GM12878 (cell line): ENCODE measurements at regions not wholly inside any gene's neighbourhood (a gene's known extent, or its start where the extent isn't known, plus 50 kb on each side); places are given as distances from the start of the nearest gene placed in this dataset.

Source experiments
- ATAC-seq: fragments of 200-7000 bp; cut with Tn5 transposase; 3 replicates; pipeline ENCODE4 v1.9.1; 2020; ENCODE audit warnings: mild to moderate bottlenecking, moderate library complexity
- BruUV-seq: library from RNA; stranded (reverse); fragments of 400-500 nt; replicated peaks from 2 replicates; lab custom pipeline; 2021; lab: Mats Ljungman, UMichigan
- CTCF ChIA-PET: fragments of 300-600 bp; sonication (Branson Sonifier 250); formaldehyde crosslinking; extraction: SDS; loops from one replicate; lab custom pipeline; 2021; ENCODE audit warnings: inconsistent platforms; lab: Yijun Ruan, JAX
- POLR2A ChIA-PET: fragments of 350-600 bp; formaldehyde crosslinking; extraction: SDS; loops from one replicate; lab custom pipeline; 2021; ENCODE audit warnings: inconsistent platforms; lab: Charles Lee
- RAD21 ChIA-PET: fragments of 300-600 bp; sonication (Branson Sonifier 250); formaldehyde crosslinking; loops from one replicate; lab custom pipeline; 2023; ENCODE audit warnings: antibody characterized with exemption; ENCODE audit not compliant: unreplicated experiment; lab: Charles Lee
- SMC1A ChIA-PET: fragments of 300-600 bp; sonication (Branson Sonifier 250); formaldehyde crosslinking; loops from one replicate; lab custom pipeline; 2023; ENCODE audit not compliant: unreplicated experiment, uncharacterized antibody; lab: Charles Lee
- DNase-seq: peaks from one replicate; pipeline ENCODE4 v3.0.0-alpha.2; 2011; ENCODE audit warnings: low read depth, low spot score
- FAIRE-seq: peaks from 3 replicates; lab custom pipeline; 2011; peaks lifted over from hg19 to GRCh38; lab: Jason Lieb, UNC
- H2AFZ ChIP-seq: 2 replicates; pipeline ENCODE4 v1.6.0; 2011; ENCODE audit warnings: low read depth, low read length, control low read depth; ENCODE audit not compliant: control insufficient read depth
- H3K27ac ChIP-seq: 2 replicates; pipeline ENCODE4 v1.5.1; 2011; ENCODE audit warnings: control low read depth; ENCODE audit not compliant: control insufficient read depth, insufficient read depth
- H3K27me3 ChIP-seq, 2 experiments: replicated peaks in 1 of 2; 2 replicates each; pipeline versions ENCODE4 v1.6.0 to v1.6.1; 2011; ENCODE audit warnings: low read length in 1 of 2; ENCODE audit not compliant: control insufficient read depth in 2 of 2, insufficient read depth in 2 of 2
- H3K36me3 ChIP-seq, 2 experiments: 2 replicates each; pipeline ENCODE4 v1.5.1; 2011; ENCODE audit warnings: low read length in 1 of 2; ENCODE audit not compliant: control insufficient read depth in 2 of 2, insufficient read depth in 2 of 2
- H3K4me1 ChIP-seq: 2 replicates; pipeline ENCODE4 v1.6.1; 2011; ENCODE audit warnings: mild to moderate bottlenecking, low read length, moderate library complexity, mixed read lengths; ENCODE audit not compliant: control insufficient read depth, insufficient read depth
- H3K4me2 ChIP-seq: 2 replicates; pipeline ENCODE4 v1.6.0; 2011; ENCODE audit warnings: control low read depth; ENCODE audit not compliant: control insufficient read depth, insufficient read depth
- H3K4me3 ChIP-seq: fragments of 200-600 bp; sonication (generic); 2 replicates; pipeline ENCODE4 v1.5.1; 2016
- H3K79me2 ChIP-seq: 2 replicates; pipeline ENCODE4 v1.6.0; 2011; ENCODE audit warnings: low read length; ENCODE audit not compliant: control insufficient read depth, insufficient read depth
- H3K9ac ChIP-seq: 2 replicates; pipeline ENCODE4 v1.8.0; 2011; ENCODE audit warnings: low read length, control low read depth, mixed read lengths; ENCODE audit not compliant: control insufficient read depth, insufficient read depth
- H3K9me3 ChIP-seq: replicated peaks from 3 replicates; pipeline ENCODE4 v1.5.1; 2011; ENCODE audit warnings: mild to moderate bottlenecking, low read length; ENCODE audit not compliant: control insufficient read depth, insufficient read depth
- H4K20me1 ChIP-seq: 2 replicates; pipeline ENCODE4 v1.6.0; 2011; ENCODE audit not compliant: control insufficient read depth, insufficient read depth
- CHD1 ChIP-seq: IDR thresholded peaks from 2 replicates; pipeline ENCODE4 v1.6.1; 2012; ENCODE audit warnings: low read depth, low read length, improper control_type of control experiment
- CHD4 ChIP-seq: fragments of 200-600 bp; sonication (generic); IDR thresholded peaks from 2 replicates; pipeline ENCODE4 v1.6.1; 2016; ENCODE audit warnings: mild to moderate bottlenecking
- ELK1 ChIP-seq: IDR thresholded peaks from 2 replicates; pipeline ENCODE4 v1.6.1; 2012; ENCODE audit warnings: low read depth, low read length, improper control_type of control experiment
- FOS ChIP-seq: IDR thresholded peaks from 3 replicates; pipeline ENCODE4 v1.6.1; 2011; ENCODE audit warnings: borderline replicate concordance; ENCODE audit not compliant: insufficient read length; ENCODE audit errors: extremely low read depth
- IKZF2 ChIP-seq, 2 experiments: fragments of 450-650 bp; IDR thresholded peaks; 2 replicates each; pipeline ENCODE4 v1.6.1; 2017; ENCODE audit warnings: mild to moderate bottlenecking in 2 of 2, moderate library complexity in 2 of 2
- IRF5 ChIP-seq: fragments of 450-650 bp; IDR thresholded peaks from 2 replicates; pipeline ENCODE4 v1.6.1; 2017; ENCODE audit warnings: borderline replicate concordance
- MAX ChIP-seq: IDR thresholded peaks from 2 replicates; pipeline ENCODE4 v1.6.1; 2012; ENCODE audit warnings: low read depth, low read length, improper control_type of control experiment
- MTA3 ChIP-seq: IDR thresholded peaks from 2 replicates; pipeline ENCODE4 v1.6.1; 2012; ENCODE audit warnings: low read length, inconsistent platforms, borderline replicate concordance
- RAD21 ChIP-seq: IDR thresholded peaks from 2 replicates; pipeline ENCODE4 v1.6.1; 2011; ENCODE audit warnings: mild to moderate bottlenecking, low read depth, low read length, moderate library complexity; ENCODE audit not compliant: insufficient read depth
- TCF12 ChIP-seq: IDR thresholded peaks from 2 replicates; pipeline ENCODE4 v1.6.1; 2011; ENCODE audit warnings: low read depth, mild to moderate bottlenecking, low read length
- USF1 ChIP-seq: IDR thresholded peaks from 2 replicates; pipeline ENCODE4 v1.6.1; 2011; ENCODE audit warnings: borderline replicate concordance, low read depth, mild to moderate bottlenecking, moderate library complexity, mixed read lengths, low read length; ENCODE audit not compliant: insufficient read depth; ENCODE audit errors: extremely low read length
- USF2 ChIP-seq: IDR thresholded peaks from 2 replicates; pipeline ENCODE4 v1.6.1; 2011; ENCODE audit warnings: low read depth, low read length, improper control_type of control experiment, borderline replicate concordance
- ZNF207 ChIP-seq: fragments of 450-650 bp; IDR thresholded peaks from 2 replicates; pipeline ENCODE4 v1.6.1; 2014; ENCODE audit warnings: antibody characterized with exemption, mild to moderate bottlenecking, borderline replicate concordance
- ZNF274 ChIP-seq: IDR thresholded peaks from one replicate; pipeline ENCODE4 v1.8.0; 2011; ENCODE audit not compliant: insufficient read length, insufficient read depth
- WGBS: methylation state at CpG from one replicate; pipeline ENCODE4 v1.1.6; 2016; ENCODE audit warnings: low lambda C conversion rate; ENCODE audit not compliant: insufficient replicate concordance, insufficient coverage; ENCODE audit errors: missing lambda C conversion rate; 5-methylcytosine and 5-hydroxymethylcytosine counted together
- in situ Hi-C: fragments of 300-500 bp; cut with MboI; formaldehyde crosslinking; loops from 9 replicates; pipeline ENCODE4 v1.14.3; 2018; ENCODE audit warnings: mixed read lengths
- intact Hi-C: fragments of 100-400 bp; cut with micrococcal nuclease; formaldehyde crosslinking; loops from one replicate; pipeline ENCODE4 v1.14.2; 2022; ENCODE audit not compliant: unreplicated experiment
- TF ChIP-seq, protein P1 (sequence below): fragments of 450-650 bp; formaldehyde crosslinking; IDR thresholded peaks from 2 replicates; pipeline ENCODE4 v1.4.0; 2020; ENCODE audit warnings: mild to moderate bottlenecking, moderate library complexity

GRCh38 chr20:53834062-53834442 is 236.3 kb downstream of the BCAS1 start:
- ChIA-PET CTCF (interaction anchor here (0.6 to 1.2 kb wide), 3 partner anchors 9 to 85 kb away, joined by 3 to 4 read pairs (median 3); no protein-coding TSS in a partner anchor), SMC1A (interaction anchor here (0.6 to 5.8 kb wide), 14 partner anchors 9 to 176 kb away, joined by 3 to 49 read pairs (median 4); no protein-coding TSS in a partner anchor), RAD21 (interaction anchor here (0.5 to 3.3 kb wide), 9 partner anchors 9 to 95 kb away, joined by 3 to 15 read pairs (median 5); no protein-coding TSS in a partner anchor), POLR2A (interaction anchor here (0.7 to 1.3 kb wide), 3 partner anchors 33 to 128 kb away, joined by 3 to 6 read pairs (median 3); no protein-coding TSS in a partner anchor)
- no peaks in the 10 kb centered on the region for H4K20me1 ChIP-seq
- H3K36me3 ChIP-seq: no peaks in the 10 kb centered on the region
- peak overlapping the region; percentile 20 for H2AFZ ChIP-seq
- 2% methylated on average over 3 of the region's 3 CpGs for WGBS
- intact Hi-C loops (loop anchor here (2.0 to 5.0 kb wide), 4 partner anchors 33 to 255 kb away; no protein-coding TSS in a partner anchor), in situ Hi-C loops (no loop called here)
- no peaks in the 10 kb centered on the region for H3K79me2 ChIP-seq
- H3K4me2 ChIP-seq: peak overlapping the region; percentile 72
- peaks cover 42% of the 10 kb centered on the region for H3K4me1 ChIP-seq
- no TSS peak for BruUV-seq
- H3K4me3 ChIP-seq: no peak overlapping the region
- ATAC-seq: peak; percentile 64
- peak overlapping the region; percentile 47 for H3K9ac ChIP-seq
- H3K9me3 ChIP-seq: no peaks in the 10 kb centered on the region; the same call in none of the 3 replicates
- FAIRE-seq: no peak
- H3K27ac ChIP-seq: peak overlapping the region; percentile 69
- H3K27me3 ChIP-seq: no peaks in the 10 kb centered on the region
- no peak for DNase-seq
- no peak for TF ChIP-seq ZNF207
- peak; percentile 48; the same call in 1 of the 2 replicates for TF ChIP-seq MAX
- no peak for TF ChIP-seq USF1
- no peak for TF ChIP-seq CHD4
- no peak for TF ChIP-seq USF2
- peak; percentile 14; the same call in 1 of the 2 replicates for TF ChIP-seq RAD21
- TF ChIP-seq IKZF2 (IDR thresholded peaks at IDR 0.05): peak in 1 of 2 experiments; percentile 18; a peak in 2 of 4 replicates
- no peak for TF ChIP-seq ZNF274
- no peak for TF ChIP-seq ELK1
- TF ChIP-seq FOS: no peak
- TF ChIP-seq, protein P1, sequence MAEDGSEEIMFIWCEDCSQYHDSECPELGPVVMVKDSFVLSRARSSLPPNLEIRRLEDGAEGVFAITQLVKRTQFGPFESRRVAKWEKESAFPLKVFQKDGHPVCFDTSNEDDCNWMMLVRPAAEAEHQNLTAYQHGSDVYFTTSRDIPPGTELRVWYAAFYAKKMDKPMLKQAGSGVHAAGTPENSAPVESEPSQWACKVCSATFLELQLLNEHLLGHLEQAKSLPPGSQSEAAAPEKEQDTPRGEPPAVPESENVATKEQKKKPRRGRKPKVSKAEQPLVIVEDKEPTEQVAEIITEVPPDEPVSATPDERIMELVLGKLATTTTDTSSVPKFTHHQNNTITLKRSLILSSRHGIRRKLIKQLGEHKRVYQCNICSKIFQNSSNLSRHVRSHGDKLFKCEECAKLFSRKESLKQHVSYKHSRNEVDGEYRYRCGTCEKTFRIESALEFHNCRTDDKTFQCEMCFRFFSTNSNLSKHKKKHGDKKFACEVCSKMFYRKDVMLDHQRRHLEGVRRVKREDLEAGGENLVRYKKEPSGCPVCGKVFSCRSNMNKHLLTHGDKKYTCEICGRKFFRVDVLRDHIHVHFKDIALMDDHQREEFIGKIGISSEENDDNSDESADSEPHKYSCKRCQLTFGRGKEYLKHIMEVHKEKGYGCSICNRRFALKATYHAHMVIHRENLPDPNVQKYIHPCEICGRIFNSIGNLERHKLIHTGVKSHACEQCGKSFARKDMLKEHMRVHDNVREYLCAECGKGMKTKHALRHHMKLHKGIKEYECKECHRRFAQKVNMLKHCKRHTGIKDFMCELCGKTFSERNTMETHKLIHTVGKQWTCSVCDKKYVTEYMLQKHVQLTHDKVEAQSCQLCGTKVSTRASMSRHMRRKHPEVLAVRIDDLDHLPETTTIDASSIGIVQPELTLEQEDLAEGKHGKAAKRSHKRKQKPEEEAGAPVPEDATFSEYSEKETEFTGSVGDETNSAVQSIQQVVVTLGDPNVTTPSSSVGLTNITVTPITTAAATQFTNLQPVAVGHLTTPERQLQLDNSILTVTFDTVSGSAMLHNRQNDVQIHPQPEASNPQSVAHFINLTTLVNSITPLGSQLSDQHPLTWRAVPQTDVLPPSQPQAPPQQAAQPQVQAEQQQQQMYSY (CRISPR knock-in tag): no peak
- TF ChIP-seq TCF12: peak; percentile 66; the same call in 1 of the 2 replicates
- TF ChIP-seq CHD1: peak; percentile 72; the same call in 1 of the 2 replicates
- TF ChIP-seq IRF5: no peak
- peak; percentile 27; the same call in 1 of the 2 replicates for TF ChIP-seq MTA3
